ENCODE measurements at regions not wholly inside any gene's neighbourhood (a gene's known extent, or its start where the extent isn't known, plus 50 kb on each side); places are given as distances from the start of the nearest gene placed in this dataset.

GRCh38 chr2:54392555-54393324, 63.4 kb upstream of the SPTBN1 start:
- TF ChIP-seq CTCF (IDR thresholded peaks at IDR 0.05; ENCODE audit: poor library complexity, severe bottlenecking) (no peak), EP300 (conservative IDR thresholded peaks at IDR 0.05; ENCODE audit: poor library complexity, severe bottlenecking) (no peak), REST (IDR thresholded peaks at IDR 0.05; ENCODE audit: borderline replicate concordance) (no peak)

Measured in neural cell (in vitro differentiated cells).